ENCODE measurements at regions not wholly inside any gene's neighbourhood (a gene's known extent, or its start where the extent isn't known, plus 50 kb on each side); places are given as distances from the start of the nearest gene placed in this dataset.

- TF ChIP-seq CTCF (IDR thresholded peaks at IDR 0.05) = no peak
- no peak for DNase-seq (ENCODE audit: extremely low spot score, unreplicated experiment)
- Mint-ChIP-seq H3K9me3 (ENCODE audit: unreplicated experiment) (peaks cover 30% of the 10 kb centered on the region), H3K4me1 (ENCODE audit: unreplicated experiment) (no peaks in the 10 kb centered on the region), H3K4me3 (ENCODE audit: unreplicated experiment) (no peak overlapping the region), H3K36me3 (ENCODE audit: unreplicated experiment) (no peaks in the 10 kb centered on the region), H3K27me3 (ENCODE audit: unreplicated experiment) (no peaks in the 10 kb centered on the region), H3K27ac (ENCODE audit: unreplicated experiment) (no peak overlapping the region)
Measured at GRCh38 chr3:5791558-5791957, 604.1 kb downstream of the EDEM1 start.

GRCh38 chr3:5796541-5796940, 609.0 kb downstream of the EDEM1 start:
- Mint-ChIP-seq H3K36me3 (ENCODE audit: unreplicated experiment) (no peaks in the 10 kb centered on the region), H3K27ac (ENCODE audit: unreplicated experiment) (no peak overlapping the region), H3K9me3 (ENCODE audit: unreplicated experiment) (peaks cover 24% of the 10 kb centered on the region), H3K4me3 (ENCODE audit: unreplicated experiment) (no peak overlapping the region), H3K4me1 (ENCODE audit: unreplicated experiment) (no peaks in the 10 kb centered on the region), H3K27me3 (ENCODE audit: unreplicated experiment) (no peaks in the 10 kb centered on the region)
- DNase-seq (ENCODE audit: extremely low spot score, unreplicated experiment) = no peak
- no peak for TF ChIP-seq CTCF (IDR thresholded peaks at IDR 0.05)

- Mint-ChIP-seq H3K27me3 (ENCODE audit: unreplicated experiment) (no peaks in the 10 kb centered on the region), H3K36me3 (ENCODE audit: unreplicated experiment) (no peaks in the 10 kb centered on the region), H3K4me3 (ENCODE audit: unreplicated experiment) (no peak overlapping the region), H3K9me3 (ENCODE audit: unreplicated experiment) (peaks cover 27% of the 10 kb centered on the region), H3K27ac (ENCODE audit: unreplicated experiment) (no peak overlapping the region), H3K4me1 (ENCODE audit: unreplicated experiment) (no peaks in the 10 kb centered on the region)
- DNase-seq (ENCODE audit: extremely low spot score, unreplicated experiment) = no peak
- no peak for TF ChIP-seq CTCF (IDR thresholded peaks at IDR 0.05)
Measured at GRCh38 chr3:5798809-5799208, 611.3 kb downstream of the EDEM1 start.

- DNase-seq (ENCODE audit: extremely low spot score, unreplicated experiment) = no peak
- Mint-ChIP-seq H3K27ac (ENCODE audit: unreplicated experiment) (no peak overlapping the region), H3K36me3 (ENCODE audit: unreplicated experiment) (no peaks in the 10 kb centered on the region), H3K9me3 (ENCODE audit: unreplicated experiment) (peaks cover 22% of the 10 kb centered on the region), H3K4me3 (ENCODE audit: unreplicated experiment) (no peak overlapping the region), H3K4me1 (ENCODE audit: unreplicated experiment) (no peaks in the 10 kb centered on the region), H3K27me3 (ENCODE audit: unreplicated experiment) (no peaks in the 10 kb centered on the region)
- TF ChIP-seq CTCF (IDR thresholded peaks at IDR 0.05) = no peak
Measured at GRCh38 chr3:5799398-5799797, 611.9 kb downstream of the EDEM1 start.

- Mint-ChIP-seq H3K4me3 (ENCODE audit: unreplicated experiment) (no peak overlapping the region), H3K36me3 (ENCODE audit: unreplicated experiment) (no peaks in the 10 kb centered on the region), H3K9me3 (ENCODE audit: unreplicated experiment) (peaks cover 21% of the 10 kb centered on the region), H3K4me1 (ENCODE audit: unreplicated experiment) (no peaks in the 10 kb centered on the region), H3K27me3 (ENCODE audit: unreplicated experiment) (no peaks in the 10 kb centered on the region), H3K27ac (ENCODE audit: unreplicated experiment) (no peak overlapping the region)
- no peak for DNase-seq (ENCODE audit: extremely low spot score, unreplicated experiment)
- TF ChIP-seq CTCF (IDR thresholded peaks at IDR 0.05) = no peak
Measured at GRCh38 chr3:5800965-5801364, 613.5 kb downstream of the EDEM1 start.

Measured in osteocyte (in vitro differentiated cells).